GM10266 (cell line): ENCODE measurements at regions not wholly inside any gene's neighbourhood (a gene's known extent, or its start where the extent isn't known, plus 50 kb on each side); places are given as distances from the start of the nearest gene placed in this dataset.
"Not testable (repeated sequence)": the region's sequence is repeated elsewhere in the genome, so short reads cannot be mapped to it uniquely, and the experiment has no call there.

Source experiments
- DNase-seq: peaks from one replicate; pipeline ENCODE4 v3.0.0; 2012; ENCODE audit errors: extremely low spot score
- TF ChIP-seq, protein P1 (sequence below): IDR thresholded peaks from 2 replicates; pipeline ENCODE4 v1.5.1; 2012; ENCODE audit warnings: mild to moderate bottlenecking, low read depth; ENCODE audit not compliant: control insufficient read depth, insufficient read depth; ENCODE audit errors: missing control alignments

DNA sequence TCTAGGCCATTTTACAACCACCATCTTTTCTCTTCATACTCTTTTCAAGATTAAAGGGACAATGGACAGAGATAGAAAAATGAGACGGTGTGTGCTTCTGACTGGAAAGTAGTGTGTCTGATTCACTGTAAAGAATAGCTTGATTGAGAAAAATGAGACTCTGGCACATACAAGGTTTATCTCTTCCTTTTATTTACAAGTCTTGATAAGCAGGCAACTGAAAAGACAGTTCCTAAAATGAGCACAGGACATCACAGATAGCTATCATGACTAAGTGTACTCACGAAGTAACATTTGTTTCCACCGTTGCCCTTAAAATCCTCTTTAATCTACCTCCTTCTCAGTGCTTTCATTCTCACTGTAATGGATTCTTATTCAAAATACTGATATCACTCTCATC lies 383.0 kb downstream of the TBC1D32 start:
- TF ChIP-seq, protein P1, sequence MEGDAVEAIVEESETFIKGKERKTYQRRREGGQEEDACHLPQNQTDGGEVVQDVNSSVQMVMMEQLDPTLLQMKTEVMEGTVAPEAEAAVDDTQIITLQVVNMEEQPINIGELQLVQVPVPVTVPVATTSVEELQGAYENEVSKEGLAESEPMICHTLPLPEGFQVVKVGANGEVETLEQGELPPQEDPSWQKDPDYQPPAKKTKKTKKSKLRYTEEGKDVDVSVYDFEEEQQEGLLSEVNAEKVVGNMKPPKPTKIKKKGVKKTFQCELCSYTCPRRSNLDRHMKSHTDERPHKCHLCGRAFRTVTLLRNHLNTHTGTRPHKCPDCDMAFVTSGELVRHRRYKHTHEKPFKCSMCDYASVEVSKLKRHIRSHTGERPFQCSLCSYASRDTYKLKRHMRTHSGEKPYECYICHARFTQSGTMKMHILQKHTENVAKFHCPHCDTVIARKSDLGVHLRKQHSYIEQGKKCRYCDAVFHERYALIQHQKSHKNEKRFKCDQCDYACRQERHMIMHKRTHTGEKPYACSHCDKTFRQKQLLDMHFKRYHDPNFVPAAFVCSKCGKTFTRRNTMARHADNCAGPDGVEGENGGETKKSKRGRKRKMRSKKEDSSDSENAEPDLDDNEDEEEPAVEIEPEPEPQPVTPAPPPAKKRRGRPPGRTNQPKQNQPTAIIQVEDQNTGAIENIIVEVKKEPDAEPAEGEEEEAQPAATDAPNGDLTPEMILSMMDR, result no peak
- DNase-seq, result no peak

DNA sequence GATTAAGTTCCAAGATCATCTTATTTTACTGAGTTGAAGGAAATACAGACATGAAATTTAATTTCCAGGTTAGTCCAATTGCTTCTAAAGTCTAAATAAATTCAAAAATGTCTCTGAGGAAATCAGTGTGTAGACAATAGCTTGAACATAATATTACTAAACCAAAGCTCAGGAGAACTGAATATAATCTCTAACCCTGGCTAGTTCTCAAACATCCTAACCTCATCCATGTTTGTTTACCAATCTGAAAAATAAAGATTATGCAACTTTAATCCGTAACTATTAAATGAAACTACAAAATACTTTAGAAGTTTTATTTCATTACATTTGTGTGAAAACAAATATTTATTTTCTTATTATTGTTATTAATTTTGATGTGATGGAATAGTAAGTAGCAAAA lies 387.2 kb downstream of the TBC1D32 start:
- TF ChIP-seq, protein P1, result no peak
- DNase-seq, result no peak

DNA sequence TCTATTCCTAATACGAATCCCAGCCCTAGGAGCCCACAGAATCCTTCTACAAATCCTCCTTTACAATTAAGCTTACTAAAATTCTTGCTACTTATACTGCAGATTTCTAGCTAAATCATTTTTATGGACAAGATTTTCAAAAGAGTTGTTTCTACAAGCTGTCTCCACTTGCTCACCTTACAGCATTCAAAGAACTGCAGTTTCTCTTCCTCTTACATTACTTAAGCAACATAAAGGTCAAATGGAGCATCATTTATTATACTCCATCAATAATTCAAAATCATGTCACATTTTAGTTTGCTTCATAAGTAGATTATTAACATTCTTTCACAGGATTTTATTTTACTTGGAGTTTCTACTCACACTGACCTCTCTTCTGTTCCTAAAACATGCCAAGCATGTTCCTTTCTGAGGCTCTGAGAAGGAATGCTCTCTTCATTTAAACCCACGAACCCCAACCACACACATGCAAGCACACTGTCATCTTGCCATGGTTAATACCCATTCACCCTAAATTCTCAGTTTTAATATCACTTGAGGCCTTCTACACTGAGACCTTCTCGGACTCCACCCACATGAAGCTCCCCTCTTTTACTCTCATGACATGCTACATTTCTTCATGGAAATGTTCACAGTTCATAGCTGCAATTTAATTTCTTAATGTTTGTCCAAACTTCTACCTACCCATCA lies 388.2 kb downstream of the TBC1D32 start:
- DNase-seq, result no peak
- TF ChIP-seq, protein P1, result no peak

DNA sequence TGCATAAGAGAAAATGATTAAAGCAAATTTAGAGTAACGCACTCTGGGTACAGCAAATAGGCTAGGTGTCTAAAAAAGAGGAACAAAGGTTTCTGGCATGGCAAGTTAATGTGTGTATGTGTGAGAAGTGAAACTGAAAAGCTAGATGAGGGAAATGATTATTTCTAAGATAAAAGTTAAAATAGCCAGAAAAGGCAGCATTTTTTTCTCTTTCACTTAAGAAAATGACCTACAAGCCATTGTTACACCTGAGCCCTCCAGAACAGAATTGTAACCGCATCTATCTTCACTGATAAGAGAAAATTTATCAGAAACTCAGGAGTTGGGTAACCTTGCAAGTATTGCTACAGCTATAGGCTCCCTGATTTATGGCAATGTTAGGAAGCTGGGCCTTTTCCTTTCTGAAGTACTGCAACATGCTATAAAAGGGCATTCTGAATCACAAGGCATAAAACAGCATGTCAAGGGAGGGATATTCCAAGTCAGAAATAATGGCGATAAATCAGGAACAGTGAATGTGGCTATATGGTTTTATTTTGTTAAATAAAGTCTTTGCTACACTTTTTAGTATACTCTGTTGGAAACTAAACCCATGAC lies 395.3 kb downstream of the TBC1D32 start:
- peak; percentile 20 for DNase-seq
- TF ChIP-seq, protein P1, result no peak

DNA sequence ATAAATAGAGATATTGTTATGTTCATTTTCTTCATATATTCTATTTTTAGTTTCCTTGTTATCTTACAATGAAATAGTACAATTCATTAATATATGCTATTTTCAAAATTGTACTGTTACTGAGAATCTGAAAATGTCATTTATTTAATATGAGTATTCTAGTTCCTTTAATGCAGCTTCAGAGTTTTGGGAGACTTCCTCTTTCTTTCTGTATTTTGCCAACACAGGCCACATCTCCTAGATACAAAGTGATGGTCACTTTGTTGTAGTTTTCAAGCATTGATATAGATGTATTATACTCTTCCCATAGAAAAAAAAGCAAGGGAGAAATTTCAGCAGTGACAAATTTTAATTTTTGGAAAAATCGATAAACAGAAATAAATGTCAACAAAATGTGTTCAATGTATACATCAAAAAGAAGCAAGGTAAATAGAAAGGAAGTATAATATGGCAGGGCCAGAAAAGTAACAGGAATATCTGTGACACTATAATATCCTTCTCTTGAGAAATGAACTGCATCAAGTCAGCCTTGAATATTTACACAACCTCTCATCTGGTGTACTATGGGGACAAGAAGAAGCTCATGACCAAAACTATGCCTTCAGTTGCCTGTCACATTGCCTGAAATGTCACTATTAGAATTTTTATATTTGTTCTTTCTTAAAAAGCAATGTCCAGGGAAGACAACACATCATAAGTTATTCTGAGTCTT lies 396.0 kb downstream of the TBC1D32 start:
- no peak for DNase-seq
- TF ChIP-seq, protein P1, result no peak

DNA sequence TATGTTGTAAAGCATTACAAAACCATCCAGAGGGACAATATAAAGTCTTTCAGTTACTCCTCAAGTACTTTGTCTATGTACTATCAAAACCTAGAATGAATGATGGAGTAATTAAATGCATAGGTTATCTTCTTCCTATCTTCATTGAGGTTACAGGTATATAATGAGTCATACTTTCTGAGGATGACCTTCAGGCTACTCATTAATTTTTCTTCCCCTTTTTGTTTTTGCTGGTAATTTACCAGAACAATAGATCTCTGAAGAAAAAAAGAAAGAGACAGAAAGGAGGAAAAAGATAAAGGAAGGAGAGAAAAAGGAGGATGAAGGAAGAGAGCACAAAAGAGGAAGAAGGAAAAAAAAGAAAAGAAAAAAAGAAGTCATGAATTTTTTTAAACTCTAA lies 398.4 kb downstream of the TBC1D32 start:
- TF ChIP-seq, protein P1, result no peak
- DNase-seq, result no peak

DNA sequence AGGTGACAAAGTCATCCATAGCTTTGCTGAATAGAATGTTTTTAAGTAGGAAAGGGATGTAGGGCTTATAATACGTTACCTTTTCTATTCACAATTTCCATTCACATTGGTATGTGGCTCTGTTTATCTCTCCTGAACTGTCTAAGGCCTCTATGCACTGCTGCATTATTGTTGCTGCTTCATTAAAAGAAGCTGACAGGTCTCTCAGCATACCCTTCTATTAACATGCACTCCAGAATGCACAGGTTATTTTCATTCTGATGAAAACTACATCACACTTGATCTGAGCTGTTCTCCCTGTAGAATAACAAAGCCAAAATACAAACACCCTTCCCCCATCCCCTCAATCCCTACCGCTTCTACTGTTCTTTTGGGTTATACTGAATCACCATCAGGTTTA lies 399.3 kb downstream of the TBC1D32 start:
- TF ChIP-seq, protein P1, result no peak
- no peak for DNase-seq

DNA sequence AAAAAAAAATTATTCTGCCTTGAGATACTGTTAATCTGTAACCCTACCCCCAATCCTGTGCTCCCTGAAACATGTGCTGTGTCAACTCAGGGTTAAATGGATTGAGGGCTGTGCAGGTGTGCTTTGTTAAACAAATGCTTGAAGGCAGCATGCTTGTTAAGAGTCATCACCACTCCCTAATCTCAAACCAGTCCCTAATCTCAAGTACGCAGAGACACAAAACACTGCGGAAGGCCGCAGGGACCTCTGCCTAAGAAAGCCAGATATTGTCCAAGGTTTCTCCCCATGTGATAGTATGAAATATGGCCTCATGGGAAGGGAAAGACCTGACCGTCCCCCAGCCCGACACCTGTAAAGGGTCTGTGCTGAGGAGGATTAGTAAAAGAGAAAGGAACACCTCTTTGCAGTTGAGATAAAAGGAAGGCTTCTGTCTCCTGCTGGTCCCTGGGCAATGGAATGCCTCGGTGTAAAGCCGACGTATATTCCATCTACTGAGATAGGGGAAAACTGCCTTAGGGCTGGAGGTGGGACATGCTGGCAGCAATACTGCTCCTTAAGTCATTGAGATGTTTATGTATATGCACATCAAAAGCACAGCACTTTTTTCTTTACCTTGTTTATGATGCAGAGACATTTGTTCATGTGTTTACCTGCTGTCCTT lies 402.6 kb downstream of the TBC1D32 start:
- DNase-seq, result not testable (repeated sequence)

DNA sequence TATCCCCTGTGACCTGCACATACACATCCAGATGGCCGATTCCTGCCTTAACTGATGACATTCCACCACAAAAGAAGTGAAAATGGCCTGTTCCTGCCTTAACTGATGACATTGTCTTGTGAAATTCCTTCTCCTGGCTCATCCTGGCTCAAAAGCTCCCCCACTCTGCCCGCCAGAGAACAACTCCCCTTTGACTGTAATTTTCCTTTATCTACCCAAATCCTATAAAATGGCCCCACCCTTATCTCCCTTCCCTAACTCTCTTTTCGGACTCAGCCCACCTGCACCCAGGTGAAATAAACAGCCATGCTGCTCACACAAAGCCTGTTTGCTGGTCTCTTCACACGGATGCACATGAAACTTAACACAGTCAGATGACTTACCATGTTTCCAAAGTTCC lies 403.8 kb downstream of the TBC1D32 start:
- not testable (repeated sequence) for DNase-seq
